ENCODE measurements at regions not wholly inside any gene's neighbourhood (a gene's known extent, or its start where the extent isn't known, plus 50 kb on each side); places are given as distances from the start of the nearest gene placed in this dataset.

GRCh38 chr5:124468671-124469411, 277.6 kb downstream of the ZNF608 start:
- no peak overlapping the region for H3K4ac ChIP-seq (replicated peaks; ENCODE audit: insufficient read length, low read depth, low read length)
- H3K4me2 ChIP-seq (ENCODE audit: insufficient read depth in 1 of 2, low read depth in 2 of 2, low read length in 2 of 2), result peak overlapping the region; percentile 19 to 49; a peak in 3 of 4 replicates
- no peak overlapping the region for H3K9ac ChIP-seq (replicated peaks in 1 of 4; ENCODE audit: extremely low read depth in 1 of 4, low read depth in 3 of 4, low read length in 3 of 4)
- peak overlapping the region; percentile 52 for H4K91ac ChIP-seq (replicated peaks; ENCODE audit: insufficient read length, low read length)
- peak overlapping the region; percentile 92; the same call in 1 of the 2 replicates for H2BK5ac ChIP-seq (ENCODE audit: low read depth, low read length)
- DNase-seq (ENCODE audit: low read depth in 1 of 2, low spot score in 2 of 2) (peak; percentile 51 to 57), FAIRE-seq (peak; percentile 87)
- H2BK15ac ChIP-seq (ENCODE audit: low read length), result no peak overlapping the region
- H4K5ac ChIP-seq (ENCODE audit: insufficient read length, low read depth, low read length), result peak overlapping the region; percentile 14
- H3K56ac ChIP-seq (replicated peaks; ENCODE audit: insufficient read length, low read depth, low read length), result no peak overlapping the region
- H2AK5ac ChIP-seq (ENCODE audit: low read depth, low read length), result no peak overlapping the region; the same call in 1 of the 2 replicates
- H2BK20ac ChIP-seq (ENCODE audit: low read length), result peak overlapping the region; percentile 37; the same call in 1 of the 2 replicates
- H3K23me2 ChIP-seq (ENCODE audit: low read depth, low read length), result no peaks in the 10 kb centered on the region
- peaks cover 1 to 3% of the 10 kb centered on the region in 2 experiments; a peak in 1 of 4 replicates for H3K9me3 ChIP-seq (ENCODE audit: insufficient read depth in 2 of 2, low read depth in 1 of 2, low read length in 1 of 2)
- H3K27me3 ChIP-seq (replicated peaks in 1 of 4; ENCODE audit: control insufficient read depth in 3 of 4, extremely low read depth in 1 of 4, insufficient read depth in 3 of 4, low read length in 3 of 4), result peaks cover 0 to 1% (median 0%) of the 10 kb centered on the region in 4 experiments; a peak in 1 of 7 replicates
- ChIA-PET CTCF (ENCODE audit: partially characterized antibody) (interaction anchor here (0.6 kb wide), 1 partner anchor 797 kb away, joined by 4 read pairs; no protein-coding TSS in a partner anchor), POLR2A (ENCODE audit: partially characterized antibody) (interaction anchor here (1.2 kb wide), 1 partner anchor 10 kb away, joined by 4 read pairs; no protein-coding TSS in a partner anchor)
- no peak overlapping the region for H3K14ac ChIP-seq (ENCODE audit: insufficient read length)
- WGBS, 2 experiments (ENCODE audit: extremely low coverage in 1 of 2, insufficient coverage in 1 of 2, insufficient read length in 1 of 2, insufficient replicate concordance in 2 of 2, low coverage in 1 of 2, low lambda C conversion rate in 2 of 2, missing lambda C conversion rate in 1 of 2), result 6% methylated on average over 5 of the region's 5 CpGs; no CpG with 5 or more reads in 1 of the 2 experiments
- H3K36me3 ChIP-seq (ENCODE audit: control insufficient read depth in 2 of 4, insufficient read depth in 4 of 4, low read length in 3 of 4), result no peaks in the 10 kb centered on the region
- no peaks in the 10 kb centered on the region for H4K20me1 ChIP-seq (replicated peaks in 1 of 2; ENCODE audit: control insufficient read depth in 1 of 2, insufficient read depth in 2 of 2, low read length in 2 of 2)
- peak overlapping the region in 1 of 4 experiments; percentile 28; a peak in 1 of 8 replicates for H3K4me3 ChIP-seq (ENCODE audit: extremely low read depth in 1 of 4, insufficient read depth in 2 of 4, low read depth in 3 of 4, low read length in 4 of 4)
- no peaks in the 10 kb centered on the region for H3K79me2 ChIP-seq (ENCODE audit: control insufficient read depth in 1 of 2, insufficient read depth in 2 of 2, low read length in 2 of 2)
- no peak overlapping the region for H3K23ac ChIP-seq (ENCODE audit: insufficient read length)
- no peak overlapping the region for H4K8ac ChIP-seq (ENCODE audit: extremely low read depth, insufficient read depth, low read length)
- no peak overlapping the region; the same call in 1 of the 2 replicates for H2BK12ac ChIP-seq (ENCODE audit: low read depth, low read length)
- peak overlapping the region; percentile 59 for H2BK120ac ChIP-seq (replicated peaks; ENCODE audit: low read depth, low read length)
- H3K79me1 ChIP-seq (ENCODE audit: low read depth, low read length), result no peaks in the 10 kb centered on the region
- H2AFZ ChIP-seq (ENCODE audit: low read length), result no peak overlapping the region
- peak overlapping the region; percentile 72; the same call in 1 of the 2 replicates for H3K18ac ChIP-seq (ENCODE audit: extremely low read depth, low read length)
- H3K27ac ChIP-seq (ENCODE audit: low read depth, low read length), result no peak overlapping the region
- H3K4me1 ChIP-seq (replicated peaks in 1 of 4; ENCODE audit: control insufficient read depth in 3 of 4, insufficient read depth in 4 of 4, low read length in 3 of 4), result peaks cover 0 to 12% (median 8%) of the 10 kb centered on the region in 4 experiments; a peak in 4 of 7 replicates
- 0 out of 2 replicates have a peak, but pooled peaks have one; percentile 30 for TF ChIP-seq POU5F1 (IDR thresholded peaks at IDR 0.05; ENCODE audit: low read depth, low read length)
- TF ChIP-seq JUND (IDR thresholded peaks at IDR 0.05; ENCODE audit: low read length), result peak; percentile 42; the same call in 1 of the 2 replicates
- TF ChIP-seq SIN3A (conservative IDR thresholded peaks at IDR 0.05 in 1 of 2, IDR thresholded peaks at IDR 0.05 in 1 of 2; ENCODE audit: low read depth in 1 of 2, low read length in 2 of 2), result no peak
- peak; percentile 52; the same call in 1 of the 2 replicates for TF ChIP-seq SP1 (IDR thresholded peaks at IDR 0.05; ENCODE audit: low read depth, low read length)
- no peak for TF ChIP-seq YY1 (IDR thresholded peaks at IDR 0.05; ENCODE audit: low read depth, low read length)
- TF ChIP-seq EP300 (IDR thresholded peaks at IDR 0.05; ENCODE audit: borderline replicate concordance in 1 of 2, low read depth in 2 of 2, low read length in 2 of 2), result 0 out of 3 replicates have a peak, but pooled peaks of 1 of the 2 experiments have one; percentile 34
- no peak for TF ChIP-seq POLR2AphosphoS5 (IDR thresholded peaks at IDR 0.05; ENCODE audit: low read depth, low read length)
- TF ChIP-seq CTBP2 (IDR thresholded peaks at IDR 0.05; ENCODE audit: borderline replicate concordance, insufficient read depth, insufficient read length, low read length), result peak; percentile 38
- TF ChIP-seq MAFK (IDR thresholded peaks at IDR 0.05; ENCODE audit: low read depth, low read length), result no peak
- TF ChIP-seq TEAD4 (IDR thresholded peaks at IDR 0.05; ENCODE audit: low read depth, low read length), result peak; percentile 81
- no peak for TF ChIP-seq ZNF274 (IDR thresholded peaks at IDR 0.05; ENCODE audit: borderline replicate concordance, extremely low read depth, low read length)
- no peak for TF ChIP-seq BACH1 (IDR thresholded peaks at IDR 0.05; ENCODE audit: low read length)

Data from H1 (cell line).